Muscle of leg (tissue), 3 donors: ENCODE measurements at regions not wholly inside any gene's neighbourhood (a gene's known extent, or its start where the extent isn't known, plus 50 kb on each side); places are given as distances from the start of the nearest gene placed in this dataset.
"Not testable (repeated sequence)": the region's sequence is repeated elsewhere in the genome, so short reads cannot be mapped to it uniquely, and the experiment has no call there.

ENCODE experiments used
- DNase-seq: peaks from one replicate; pipeline ENCODE4 v3.0.0; 2013
- H3K27ac ChIP-seq: one replicate; pipeline ENCODE4 v1.5.1; 2013; ENCODE audit warnings: mild to moderate bottlenecking, low read length, control low read depth
- H3K27me3 ChIP-seq: one replicate; pipeline ENCODE4 v1.6.1; 2013; ENCODE audit warnings: low read length; ENCODE audit not compliant: control insufficient read depth, insufficient read depth
- H3K36me3 ChIP-seq: one replicate; pipeline ENCODE4 v1.6.1; 2013; ENCODE audit warnings: low read length; ENCODE audit not compliant: control insufficient read depth, insufficient read depth
- H3K4me1 ChIP-seq: one replicate; pipeline ENCODE4 v1.6.1; 2013; ENCODE audit warnings: low read length; ENCODE audit not compliant: control insufficient read depth, insufficient read depth
- H3K4me3 ChIP-seq: one replicate; pipeline ENCODE4 v1.5.1; 2013; ENCODE audit warnings: low read length, control low read depth
- H3K9me3 ChIP-seq: replicated peaks from 2 replicates; pipeline ENCODE4 v1.6.1; 2013; ENCODE audit warnings: low read depth, low read length; ENCODE audit not compliant: control insufficient read depth
- WGBS: methylation state at CpG from one replicate; pipeline ENCODE4 v1.1.5; 2013; ENCODE audit warnings: missing lambda C conversion rate; ENCODE audit not compliant: insufficient coverage; 5-methylcytosine and 5-hydroxymethylcytosine counted together

GRCh38 chr20:11992426-11992825 is 74.7 kb downstream of the BTBD3 start:
- DNase-seq = no peak
- Histone ChIP-seq H3K27ac (no peak overlapping the region), H3K27me3 (no peaks in the 10 kb centered on the region), H3K4me1 (peaks cover 3% of the 10 kb centered on the region), H3K9me3 (no peaks in the 10 kb centered on the region), H3K36me3 (no peaks in the 10 kb centered on the region), H3K4me3 (no peak overlapping the region)
- no CpG with 5 or more reads among the region's 2 CpGs for WGBS

- no peak overlapping the region for H3K4me3 ChIP-seq
- H3K4me1 ChIP-seq = peaks cover 3% of the 10 kb centered on the region
- no peaks in the 10 kb centered on the region for H3K36me3 ChIP-seq
- H3K27ac ChIP-seq = no peak overlapping the region
- WGBS = 39% methylated on average over 5 of the region's 7 CpGs
- no peaks in the 10 kb centered on the region for H3K9me3 ChIP-seq
- DNase-seq = peak; percentile 38
- H3K27me3 ChIP-seq = no peaks in the 10 kb centered on the region
Observed at GRCh38 chr20:11993886-11994461, 76.3 kb downstream of the BTBD3 start.

- DNase-seq = no peak
- WGBS = 40% methylated on average over 3 of the region's 7 CpGs
- Histone ChIP-seq H3K4me3 (no peak overlapping the region), H3K36me3 (no peaks in the 10 kb centered on the region), H3K27me3 (no peaks in the 10 kb centered on the region), H3K4me1 (peaks cover 3% of the 10 kb centered on the region), H3K9me3 (no peaks in the 10 kb centered on the region), H3K27ac (no peak overlapping the region)
Observed at GRCh38 chr20:11995805-11996567, 78.3 kb downstream of the BTBD3 start.

- not testable (repeated sequence) for DNase-seq, H3K36me3 ChIP-seq, H3K27me3 ChIP-seq, H3K9me3 ChIP-seq, H3K4me3 ChIP-seq, H3K4me1 ChIP-seq, H3K27ac ChIP-seq
- whole genome bisulfite sequencing = no CpG with 5 or more reads among the region's 1 CpG
Observed at GRCh38 chr20:12004776-12005175, 87.1 kb downstream of the BTBD3 start.

GRCh38 chr20:12012241-12013222 is 94.8 kb downstream of the BTBD3 start:
- peak; percentile 26 for DNase-seq
- Histone ChIP-seq H3K27ac (no peak overlapping the region), H3K4me1 (no peaks in the 10 kb centered on the region), H3K27me3 (no peaks in the 10 kb centered on the region), H3K36me3 (no peaks in the 10 kb centered on the region), H3K9me3 (no peaks in the 10 kb centered on the region), H3K4me3 (no peak overlapping the region)
- WGBS = 62% methylated on average over 2 of the region's 9 CpGs

GRCh38 chr20:12014276-12014675 is 96.6 kb downstream of the BTBD3 start:
- WGBS = no CpG with 5 or more reads among the region's 4 CpGs
- H3K4me3 ChIP-seq = no peak overlapping the region

GRCh38 chr20:12014736-12015135 is 97.0 kb downstream of the BTBD3 start:
- WGBS = no CpG with 5 or more reads among the region's 1 CpG
- H3K4me3 ChIP-seq = no peak overlapping the region

More at GRCh38 chr20:12014276-12014675, 96.6 kb downstream of the BTBD3 start:
- no peaks in the 10 kb centered on the region for H3K9me3 ChIP-seq
- no peak for DNase-seq
- H3K27me3 ChIP-seq = no peaks in the 10 kb centered on the region
- H3K4me1 ChIP-seq = no peaks in the 10 kb centered on the region
- H3K36me3 ChIP-seq = no peaks in the 10 kb centered on the region
- H3K27ac ChIP-seq = no peak overlapping the region

GRCh38 chr20:12016291-12016690 is 98.6 kb downstream of the BTBD3 start:
- no peaks in the 10 kb centered on the region for H3K36me3 ChIP-seq
- H3K9me3 ChIP-seq = no peaks in the 10 kb centered on the region
- WGBS = no CpG with 5 or more reads among the region's 2 CpGs
- no peaks in the 10 kb centered on the region for H3K27me3 ChIP-seq
- H3K4me1 ChIP-seq = no peaks in the 10 kb centered on the region
- no peak overlapping the region for H3K4me3 ChIP-seq
- DNase-seq = no peak
- H3K27ac ChIP-seq = no peak overlapping the region

More at GRCh38 chr20:12014736-12015135, 97.0 kb downstream of the BTBD3 start:
- DNase-seq = no peak
- Histone ChIP-seq H3K9me3 (no peaks in the 10 kb centered on the region), H3K27me3 (no peaks in the 10 kb centered on the region), H3K36me3 (no peaks in the 10 kb centered on the region), H3K27ac (no peak overlapping the region), H3K4me1 (no peaks in the 10 kb centered on the region)

- Histone ChIP-seq H3K27me3 (no peaks in the 10 kb centered on the region), H3K36me3 (no peaks in the 10 kb centered on the region), H3K4me1 (no peaks in the 10 kb centered on the region), H3K27ac (no peak overlapping the region), H3K4me3 (no peak overlapping the region), H3K9me3 (no peaks in the 10 kb centered on the region)
- no CpG with 5 or more reads among the region's 3 CpGs for WGBS
- DNase-seq = no peak
Observed at GRCh38 chr20:12019715-12020114, 102.0 kb downstream of the BTBD3 start.

- no peak for DNase-seq
- no peaks in the 10 kb centered on the region for H3K4me1 ChIP-seq
- WGBS = no CpG with 5 or more reads among the region's 4 CpGs
Observed at GRCh38 chr20:12020846-12021245, 103.2 kb downstream of the BTBD3 start.

More at GRCh38 chr20:12020846-12021245, 103.2 kb downstream of the BTBD3 start:
- H3K9me3 ChIP-seq = no peaks in the 10 kb centered on the region
- no peak overlapping the region for H3K4me3 ChIP-seq
- H3K36me3 ChIP-seq = no peaks in the 10 kb centered on the region
- H3K27me3 ChIP-seq = no peaks in the 10 kb centered on the region
- H3K27ac ChIP-seq = no peak overlapping the region
